HEK293T (cell line): ENCODE measurements at regions not wholly inside any gene's neighbourhood (a gene's known extent, or its start where the extent isn't known, plus 50 kb on each side); places are given as distances from the start of the nearest gene placed in this dataset.

ENCODE experiments used
- BHLHE40 ChIP-seq: fragments of 450-650 bp; IDR thresholded peaks from 2 replicates; pipeline ENCODE4 v1.6.1; 2016; ENCODE audit warnings: mild to moderate bottlenecking, moderate library complexity, borderline replicate concordance
- ELF4 ChIP-seq: fragments of 450-650 bp; IDR thresholded peaks from 2 replicates; pipeline ENCODE4 v1.6.1; 2017; ENCODE audit warnings: antibody characterized with exemption
- FOXK2 ChIP-seq: fragments of 450-650 bp; IDR thresholded peaks from 2 replicates; pipeline ENCODE4 v1.6.1; 2016; ENCODE audit warnings: mild to moderate bottlenecking
- FOXM1 ChIP-seq: fragments of 450-650 bp; IDR thresholded peaks from 2 replicates; pipeline ENCODE4 v1.6.1; 2017; ENCODE audit warnings: mild to moderate bottlenecking, borderline replicate concordance
- HDGF ChIP-seq: fragments of 450-650 bp; IDR thresholded peaks from 2 replicates; pipeline ENCODE4 v1.6.1; 2017; ENCODE audit warnings: antibody characterized with exemption, borderline replicate concordance
- LEF1 ChIP-seq: fragments of 450-650 bp; IDR thresholded peaks from 2 replicates; pipeline ENCODE4 v1.6.1; 2017; ENCODE audit warnings: mild to moderate bottlenecking, borderline replicate concordance
- NFRKB ChIP-seq: fragments of 450-650 bp; IDR thresholded peaks from 2 replicates; pipeline ENCODE4 v1.6.1; 2016; ENCODE audit warnings: mild to moderate bottlenecking, moderate library complexity
- SP1 ChIP-seq: fragments of 450-650 bp; IDR thresholded peaks from 2 replicates; pipeline ENCODE4 v1.6.1; 2017
- SUZ12 ChIP-seq: fragments of 450-650 bp; IDR thresholded peaks from 2 replicates; pipeline ENCODE4 v1.6.1; 2016; ENCODE audit warnings: mild to moderate bottlenecking
- TARDBP ChIP-seq: fragments of 450-650 bp; IDR thresholded peaks from 2 replicates; pipeline ENCODE4 v1.6.1; 2016
- ZNF384 ChIP-seq: fragments of 450-650 bp; IDR thresholded peaks from 2 replicates; pipeline ENCODE4 v1.6.1; 2016

DNA sequence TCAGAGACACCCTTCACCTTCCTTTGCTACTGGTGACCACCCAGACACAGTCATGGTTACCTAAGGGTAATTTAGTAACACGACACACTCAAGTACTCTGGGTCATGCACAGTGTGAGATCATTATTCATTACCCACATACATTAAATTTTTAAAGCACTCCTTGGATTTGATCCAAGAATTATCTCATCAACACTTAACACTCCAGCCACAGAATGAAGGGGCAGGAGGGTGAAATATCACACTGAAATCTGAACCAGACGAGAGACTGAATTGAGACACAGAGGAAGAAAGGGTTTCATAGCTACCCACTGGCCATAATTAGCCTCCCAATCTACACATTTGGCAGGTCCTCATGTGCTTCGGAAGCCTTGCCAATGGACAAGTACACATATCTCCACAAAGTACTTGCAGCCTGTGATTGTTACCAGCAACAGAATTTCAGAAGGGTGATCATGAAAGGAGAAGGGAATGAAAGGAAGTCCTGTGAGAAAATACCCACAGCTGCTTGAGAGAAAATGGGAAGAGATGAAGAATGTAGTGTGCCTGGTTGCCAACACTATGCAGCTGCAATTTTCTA lies 189.3 kb downstream of the POLR1F start:
- TF ChIP-seq TARDBP (no peak), HDGF (no peak), FOXK2 (no peak), LEF1 (no peak), ZNF384 (no peak), FOXM1 (no peak), BHLHE40 (no peak), SUZ12 (no peak), ELF4 (no peak), SP1 (no peak), NFRKB (no peak)
